Upper lobe of left lung (tissue), 6 donors: ENCODE measurements at regions not wholly inside any gene's neighbourhood (a gene's known extent, or its start where the extent isn't known, plus 50 kb on each side); places are given as distances from the start of the nearest gene placed in this dataset.
"Not testable (repeated sequence)": the region's sequence is repeated elsewhere in the genome, so short reads cannot be mapped to it uniquely, and the experiment has no call there.

Experiments used
- ATAC-seq, 2 donors: fragments of 200-7000 bp; cut with Tn5 transposase; one replicate each; pipeline ENCODE4 v1.9.1; 2022; ENCODE audit warnings: mild to moderate bottlenecking in 2 of 2, moderate library complexity in 2 of 2; ENCODE audit not compliant: low FRiP score in 2 of 2
- DNase-seq, 2 donors: peaks; one replicate each; pipeline ENCODE4 v3.0.0-alpha.2; 2019 to 2020
- H3K27ac ChIP-seq, 4 donors: fragments of 200-600 bp; sonication (generic); one replicate each; pipeline ENCODE4 v1.5.1; 2016 to 2019
- H3K27me3 ChIP-seq, 4 donors: fragments of 200-600 bp; sonication (generic); one replicate each; pipeline ENCODE4 v1.5.1; 2017 to 2019
- H3K36me3 ChIP-seq, 4 donors: fragments of 200-600 bp; sonication (generic); one replicate each; pipeline ENCODE4 v1.5.1; 2016 to 2019
- H3K4me1 ChIP-seq, 4 donors: fragments of 200-600 bp; sonication (generic); one replicate each; pipeline ENCODE4 v1.5.1; 2018 to 2019
- H3K4me3 ChIP-seq, 4 donors: fragments of 200-600 bp; sonication (generic); one replicate each; pipeline ENCODE4 v1.5.1; 2017 to 2019; ENCODE audit warnings: mild to moderate bottlenecking in 2 of 4, moderate library complexity in 1 of 4
- H3K9me3 ChIP-seq, 4 donors: fragments of 200-600 bp; sonication (generic); one replicate each; pipeline ENCODE4 v1.5.1; 2018 to 2019
- CTCF ChIP-seq, 6 experiments: fragments of 450-650 bp in 4 of 6; fragments of 200-600 bp in 2 of 6; sonication (generic) in 2 of 6; IDR thresholded peaks; one replicate each; pipeline ENCODE4 v1.5.1; 2016 to 2019; ENCODE audit warnings: antibody characterized with exemption in 6 of 6
- EP300 ChIP-seq, 4 donors: sonication (generic); formaldehyde crosslinking; IDR thresholded peaks; one replicate each; pipeline ENCODE4 v1.5.1; 2017; ENCODE audit warnings: antibody characterized with exemption in 4 of 4, control low read depth in 2 of 4
- POLR2A ChIP-seq, 4 donors: fragments of 450-650 bp; IDR thresholded peaks; one replicate each; pipeline ENCODE4 v1.5.1; 2016 to 2017; ENCODE audit warnings: antibody characterized with exemption in 4 of 4, mild to moderate bottlenecking in 2 of 4
- POLR2AphosphoS5 ChIP-seq, 2 donors: sonication (generic); formaldehyde crosslinking; IDR thresholded peaks; one replicate each; pipeline ENCODE4 v1.5.1; 2017; ENCODE audit warnings: antibody characterized with exemption in 2 of 2
- WGBS, 2 donors: methylation state at CpG; one replicate each; pipeline ENCODE4 v1.1.5; 2017 to 2018; 5-methylcytosine and 5-hydroxymethylcytosine counted together
- donor health status: DM: no; HTN: no; CAD: no; lungs with moderate emphysema.
- donor health status: DM: no; HTN: yes; CAD: no; lungs with severe emphysema.

GRCh38 chr3:177647341-177647740, 450.1 kb upstream of the TBL1XR1 start:
- WGBS, 2 donors: 55 to 80% methylated on average over 3 of the region's 3 CpGs
- no peak for TF ChIP-seq EP300 (IDR thresholded peaks at IDR 0.05)
- no peak for TF ChIP-seq POLR2A (IDR thresholded peaks at IDR 0.05)
- TF ChIP-seq POLR2AphosphoS5 (IDR thresholded peaks at IDR 0.05): no peak
- TF ChIP-seq CTCF (IDR thresholded peaks at IDR 0.05): no peak
- Histone ChIP-seq H3K27me3 (no peaks in the 10 kb centered on the region), H3K36me3 (no peaks in the 10 kb centered on the region), H3K4me1 (peaks cover 4 to 8% (median 5%) of the 10 kb centered on the region in 4 donors), H3K27ac (no peak overlapping the region), H3K9me3 (no peaks in the 10 kb centered on the region), H3K4me3 (no peak overlapping the region)
- DNase-seq (no peak), ATAC-seq (no peak)

GRCh38 chr3:177647876-177648275, 450.6 kb upstream of the TBL1XR1 start:
- no peak overlapping the region for H3K27ac ChIP-seq
- H3K4me1 ChIP-seq: peaks cover 2 to 9% (median 7%) of the 10 kb centered on the region in 4 donors
- WGBS, 2 donors: 48 to 62% methylated on average over 4 of the region's 4 CpGs
- no peak for DNase-seq
- H3K4me3 ChIP-seq: no peak overlapping the region
- no peak for ATAC-seq
- no peaks in the 10 kb centered on the region for H3K36me3 ChIP-seq
- H3K27me3 ChIP-seq: no peaks in the 10 kb centered on the region
- TF ChIP-seq EP300 (IDR thresholded peaks at IDR 0.05) (no peak), POLR2A (IDR thresholded peaks at IDR 0.05) (no peak), POLR2AphosphoS5 (IDR thresholded peaks at IDR 0.05) (no peak), CTCF (IDR thresholded peaks at IDR 0.05) (no peak)
- H3K9me3 ChIP-seq: no peaks in the 10 kb centered on the region

- H3K27me3 ChIP-seq: no peaks in the 10 kb centered on the region
- no peak for TF ChIP-seq EP300 (IDR thresholded peaks at IDR 0.05)
- TF ChIP-seq POLR2AphosphoS5 (IDR thresholded peaks at IDR 0.05): no peak
- TF ChIP-seq POLR2A (IDR thresholded peaks at IDR 0.05): no peak
- no peak for TF ChIP-seq CTCF (IDR thresholded peaks at IDR 0.05)
- 64 to 68% methylated on average over 5 of the region's 5 CpGs for WGBS, 2 donors
- H3K36me3 ChIP-seq: no peaks in the 10 kb centered on the region
- no peak for ATAC-seq
- H3K4me1 ChIP-seq: peaks cover 3 to 9% (median 7%) of the 10 kb centered on the region in 4 donors
- no peak for DNase-seq
- no peak overlapping the region for H3K4me3 ChIP-seq
- no peaks in the 10 kb centered on the region for H3K9me3 ChIP-seq
- no peak overlapping the region for H3K27ac ChIP-seq
These were observed 455.4 kb upstream of the TBL1XR1 start for GRCh38 chr3:177652556-177653291.

- Histone ChIP-seq H3K27ac (no peak overlapping the region), H3K27me3 (no peaks in the 10 kb centered on the region), H3K4me1 (peaks cover 2 to 5% (median 3%) of the 10 kb centered on the region in 4 donors), H3K4me3 (no peak overlapping the region), H3K36me3 (no peaks in the 10 kb centered on the region), H3K9me3 (no peaks in the 10 kb centered on the region)
- 57 to 84% methylated on average over 4 of the region's 4 CpGs for WGBS, 2 donors
- TF ChIP-seq POLR2A (IDR thresholded peaks at IDR 0.05): no peak
- no peak for TF ChIP-seq POLR2AphosphoS5 (IDR thresholded peaks at IDR 0.05)
- TF ChIP-seq CTCF (IDR thresholded peaks at IDR 0.05): no peak
- TF ChIP-seq EP300 (IDR thresholded peaks at IDR 0.05): no peak
- ATAC-seq: no peak
- DNase-seq: no peak
These were observed 460.0 kb upstream of the TBL1XR1 start for GRCh38 chr3:177657243-177657642.

- H3K27me3 ChIP-seq: no peaks in the 10 kb centered on the region
- no peak overlapping the region for H3K4me3 ChIP-seq
- H3K9me3 ChIP-seq: no peaks in the 10 kb centered on the region
- ATAC-seq (no peak), DNase-seq (no peak)
- TF ChIP-seq CTCF (IDR thresholded peaks at IDR 0.05) (no peak), POLR2AphosphoS5 (IDR thresholded peaks at IDR 0.05) (no peak), EP300 (IDR thresholded peaks at IDR 0.05) (no peak)
- H3K36me3 ChIP-seq: no peaks in the 10 kb centered on the region
- H3K4me1 ChIP-seq: no peaks in the 10 kb centered on the region
- no peak overlapping the region for H3K27ac ChIP-seq
These were observed 461.1 kb upstream of the TBL1XR1 start for GRCh38 chr3:177658354-177658753.

- H3K27me3 ChIP-seq, H3K36me3 ChIP-seq, H3K4me3 ChIP-seq, H3K4me1 ChIP-seq, ATAC-seq, H3K9me3 ChIP-seq: not testable (repeated sequence)
- H3K27ac ChIP-seq: peak overlapping the region in 1 of 4 donors; percentile 68
- peak in 1 of 2 donors; percentile 45 for DNase-seq
- WGBS, 2 donors: 95% methylated on average over 8 of the region's 17 CpGs; no CpG with 5 or more reads in 1 of the 2 donors
These were observed 467.3 kb upstream of the TBL1XR1 start for GRCh38 chr3:177664380-177665103.
